GM21367 (cell line): ENCODE measurements at regions not wholly inside any gene's neighbourhood (a gene's known extent, or its start where the extent isn't known, plus 50 kb on each side); places are given as distances from the start of the nearest gene placed in this dataset.
A peak's percentile ranks its signal among the peaks of the same experiment; 100 is the strongest.

ENCODE experiments used
- ATAC-seq: cut with Tn5 transposase; IDR thresholded peaks from one replicate; pipeline ENCODE4 v1.9.1; 2021; ENCODE audit not compliant: unreplicated experiment

- ATAC-seq = no peak
These were observed 73.1 kb upstream of the FMN2 start for GRCh38 chr1:240018617-240019016.

- no peak for ATAC-seq
These were observed 72.2 kb upstream of the FMN2 start for GRCh38 chr1:240019524-240019923.

GRCh38 chr1:240020871-240021270, 70.8 kb upstream of the FMN2 start:
- no peak for ATAC-seq

- ATAC-seq = no peak
These were observed 70.0 kb upstream of the FMN2 start for GRCh38 chr1:240021709-240022108.

GRCh38 chr1:240027059-240027462, 64.6 kb upstream of the FMN2 start:
- ATAC-seq = peak; percentile 90

GRCh38 chr1:240029418-240029817, 62.3 kb upstream of the FMN2 start:
- ATAC-seq = no peak

GRCh38 chr1:240030236-240030635, 61.4 kb upstream of the FMN2 start:
- no peak for ATAC-seq

- ATAC-seq = no peak
These were observed 60.7 kb upstream of the FMN2 start for GRCh38 chr1:240031009-240031408.

GRCh38 chr1:240031414-240031813, 60.3 kb upstream of the FMN2 start:
- no peak for ATAC-seq

- ATAC-seq = no peak
These were observed 58.3 kb upstream of the FMN2 start for GRCh38 chr1:240033406-240033805.

GRCh38 chr1:240036526-240036925, 55.2 kb upstream of the FMN2 start:
- ATAC-seq = no peak
